Thyroid gland (tissue), 4 donors: ENCODE measurements at regions not wholly inside any gene's neighbourhood (a gene's known extent, or its start where the extent isn't known, plus 50 kb on each side); places are given as distances from the start of the nearest gene placed in this dataset.

Experiments
- DNase-seq, 2 donors: peaks; one replicate each; pipeline ENCODE4 v3.0.0-alpha.2; 2019
- H3K27ac ChIP-seq, 3 donors: fragments of 200-600 bp; sonication (generic); 1 replicate in 2 of 3; 2 replicates in 1 of 3; pipeline ENCODE4 v1.5.1; 2016 to 2019; ENCODE audit warnings: mild to moderate bottlenecking in 1 of 3, moderate library complexity in 1 of 3
- H3K27me3 ChIP-seq: fragments of 200-600 bp; sonication (generic); one replicate; pipeline ENCODE4 v1.5.1; 2019
- H3K36me3 ChIP-seq, 2 donors: fragments of 200-600 bp; sonication (generic); one replicate each; pipeline ENCODE4 v1.5.1; 2016 to 2019
- H3K4me1 ChIP-seq, 2 donors: fragments of 200-600 bp; sonication (generic); one replicate each; pipeline ENCODE4 v1.5.1; 2017 to 2019
- H3K4me3 ChIP-seq, 3 donors: fragments of 200-600 bp; sonication (generic); replicated peaks in 1 of 3; 1 replicate in 2 of 3; 2 replicates in 1 of 3; pipeline ENCODE4 v1.5.1; 2016; ENCODE audit warnings: mild to moderate bottlenecking in 1 of 3
- H3K9me3 ChIP-seq: fragments of 200-600 bp; sonication (generic); one replicate; pipeline ENCODE4 v1.5.1; 2017
- POLR2A ChIP-seq, 2 donors: fragments of 450-650 bp; IDR thresholded peaks; one replicate each; pipeline ENCODE4 v1.6.1; 2017; ENCODE audit warnings: antibody characterized with exemption in 2 of 2, mild to moderate bottlenecking in 2 of 2, moderate library complexity in 1 of 2
- WGBS, 2 donors: methylation state at CpG; one replicate each; pipeline ENCODE4 v1.1.5; 2017; 5-methylcytosine and 5-hydroxymethylcytosine counted together
- intact Hi-C: fragments of 100-400 bp; cut with DNase I; formaldehyde crosslinking; loops from one replicate; pipeline ENCODE4 v1.15.1; 2023
- TF ChIP-seq, protein P1 (sequence below), 6 experiments: fragments of 200-600 bp in 3 of 6; fragments of 450-650 bp in 3 of 6; sonication (generic) in 3 of 6; IDR thresholded peaks; one replicate each; pipeline ENCODE4 v1.5.1; 2016 to 2019; ENCODE audit warnings: antibody characterized with exemption in 6 of 6, mild to moderate bottlenecking in 2 of 6, inconsistent platforms in 1 of 6, moderate library complexity in 1 of 6

DNA sequence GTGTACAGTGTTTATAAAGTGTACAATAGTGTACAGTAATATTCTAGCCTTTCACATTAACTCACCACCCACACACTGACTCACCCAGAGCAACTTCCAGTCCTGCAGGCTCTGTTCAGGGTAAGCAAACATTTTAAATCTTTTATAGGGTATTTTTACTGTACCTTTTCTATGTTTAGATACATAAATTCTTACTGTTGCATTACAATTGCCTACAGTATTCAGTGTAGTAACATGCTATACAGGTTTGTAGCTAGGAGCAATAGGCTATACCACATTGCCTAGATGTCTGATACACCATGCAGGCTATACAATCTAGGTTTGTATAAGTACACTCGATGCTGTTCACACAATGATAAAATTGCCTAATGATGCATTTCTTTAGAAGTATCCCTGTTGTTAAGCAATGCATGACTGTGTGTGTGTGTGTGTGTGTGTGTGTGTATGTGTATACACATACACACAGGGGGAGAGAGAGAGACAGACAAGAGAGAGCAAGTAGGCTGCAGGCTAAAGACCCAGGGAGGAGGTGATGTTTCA is 72.5 kb upstream of the PRR23C start:
- TF ChIP-seq POLR2A (IDR thresholded peaks at IDR 0.05) = no peak
- TF ChIP-seq, protein P1, sequence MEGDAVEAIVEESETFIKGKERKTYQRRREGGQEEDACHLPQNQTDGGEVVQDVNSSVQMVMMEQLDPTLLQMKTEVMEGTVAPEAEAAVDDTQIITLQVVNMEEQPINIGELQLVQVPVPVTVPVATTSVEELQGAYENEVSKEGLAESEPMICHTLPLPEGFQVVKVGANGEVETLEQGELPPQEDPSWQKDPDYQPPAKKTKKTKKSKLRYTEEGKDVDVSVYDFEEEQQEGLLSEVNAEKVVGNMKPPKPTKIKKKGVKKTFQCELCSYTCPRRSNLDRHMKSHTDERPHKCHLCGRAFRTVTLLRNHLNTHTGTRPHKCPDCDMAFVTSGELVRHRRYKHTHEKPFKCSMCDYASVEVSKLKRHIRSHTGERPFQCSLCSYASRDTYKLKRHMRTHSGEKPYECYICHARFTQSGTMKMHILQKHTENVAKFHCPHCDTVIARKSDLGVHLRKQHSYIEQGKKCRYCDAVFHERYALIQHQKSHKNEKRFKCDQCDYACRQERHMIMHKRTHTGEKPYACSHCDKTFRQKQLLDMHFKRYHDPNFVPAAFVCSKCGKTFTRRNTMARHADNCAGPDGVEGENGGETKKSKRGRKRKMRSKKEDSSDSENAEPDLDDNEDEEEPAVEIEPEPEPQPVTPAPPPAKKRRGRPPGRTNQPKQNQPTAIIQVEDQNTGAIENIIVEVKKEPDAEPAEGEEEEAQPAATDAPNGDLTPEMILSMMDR (IDR thresholded peaks at IDR 0.05) = no peak
- H3K27me3 ChIP-seq = no peaks in the 10 kb centered on the region
- no peaks in the 10 kb centered on the region for H3K9me3 ChIP-seq
- H3K4me3 ChIP-seq = no peak overlapping the region
- no peak overlapping the region for H3K27ac ChIP-seq
- no peak for DNase-seq
- no peaks in the 10 kb centered on the region for H3K36me3 ChIP-seq
- intact Hi-C loops = no loop called here
- H3K4me1 ChIP-seq = no peaks in the 10 kb centered on the region
- WGBS, 2 donors = 62 to 67% methylated on average over 1 of the region's 1 CpG

DNA sequence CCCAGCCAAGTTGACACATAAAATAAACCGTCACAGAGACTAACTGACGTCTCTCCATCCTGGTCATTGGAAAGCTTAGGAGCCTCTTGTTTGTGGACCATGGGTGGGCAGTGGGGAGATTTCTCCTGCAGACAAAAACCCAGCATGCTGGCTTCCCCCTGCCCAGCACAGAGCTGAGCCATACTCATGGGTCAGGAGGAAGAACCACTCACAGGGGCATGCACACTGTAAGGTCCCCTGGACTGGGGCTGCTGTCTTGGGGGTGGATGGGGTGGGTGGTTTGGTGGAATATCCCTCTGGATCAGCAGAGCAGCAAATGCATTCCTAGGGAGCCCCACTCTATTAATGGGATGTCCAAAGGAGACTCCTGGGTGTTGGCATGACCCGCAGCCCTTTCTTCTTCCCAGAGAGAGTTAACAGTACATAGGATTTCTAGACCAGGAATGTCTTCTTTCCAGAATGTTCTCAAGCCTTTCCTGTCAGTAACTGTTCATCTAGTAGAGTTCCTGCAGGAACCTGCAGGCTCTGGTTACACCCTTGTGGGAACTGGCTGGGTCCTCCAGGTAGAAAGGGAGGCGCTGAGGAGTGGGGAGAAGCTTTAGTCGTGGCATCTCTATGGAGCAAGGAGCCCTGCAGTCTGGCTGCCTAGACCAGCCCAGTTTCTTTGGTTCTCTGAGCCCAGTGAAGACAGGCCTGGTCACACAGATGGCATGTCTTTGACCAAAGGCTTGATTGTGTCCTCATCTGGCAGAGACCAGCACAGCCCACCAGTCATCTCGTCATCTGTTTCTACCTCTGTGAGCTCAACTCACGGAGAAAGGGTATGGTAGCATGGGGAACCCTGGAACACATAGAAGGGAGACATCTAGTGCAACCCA is 73.4 kb upstream of the PRR23C start:
- Histone ChIP-seq H3K9me3 (no peaks in the 10 kb centered on the region), H3K27me3 (no peaks in the 10 kb centered on the region), H3K4me3 (no peak overlapping the region), H3K4me1 (no peaks in the 10 kb centered on the region), H3K36me3 (no peaks in the 10 kb centered on the region), H3K27ac (no peak overlapping the region)
- intact Hi-C loops = no loop called here
- 93 to 98% methylated on average over 7 of the region's 7 CpGs for WGBS, 2 donors
- DNase-seq = no peak
- TF ChIP-seq, protein P1 (IDR thresholded peaks at IDR 0.05) = no peak

DNA sequence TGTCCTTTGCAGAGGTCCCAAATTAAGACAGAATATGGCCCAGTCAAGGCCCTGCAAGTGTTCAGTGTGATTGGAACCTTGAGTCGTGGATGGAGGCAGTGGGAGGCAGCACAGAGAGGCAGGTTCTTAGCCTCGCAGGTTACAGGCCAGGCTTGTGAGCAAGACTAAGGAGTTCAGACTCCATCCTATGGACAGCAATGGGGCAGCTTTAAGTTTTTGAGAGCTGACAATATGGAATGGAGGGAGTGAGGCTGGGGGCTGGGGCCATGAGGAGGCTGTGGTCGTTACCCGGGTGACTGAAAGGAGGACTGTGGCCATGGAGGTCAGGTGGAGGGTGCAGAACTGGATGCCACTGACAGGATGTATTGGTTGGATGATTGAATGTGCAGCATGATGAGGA is 74.1 kb upstream of the PRR23C start:
- Histone ChIP-seq H3K9me3 (no peaks in the 10 kb centered on the region), H3K4me3 (no peak overlapping the region), H3K27me3 (no peaks in the 10 kb centered on the region), H3K36me3 (no peaks in the 10 kb centered on the region), H3K27ac (no peak overlapping the region), H3K4me1 (no peaks in the 10 kb centered on the region)
- 91 to 92% methylated on average over 4 of the region's 4 CpGs for WGBS, 2 donors
- TF ChIP-seq, protein P1 (IDR thresholded peaks at IDR 0.05) = no peak
- no peak for TF ChIP-seq POLR2A (IDR thresholded peaks at IDR 0.05)
- DNase-seq = no peak
- intact Hi-C loops = no loop called here

GRCh38 chr3:139119331-139120025 is 74.8 kb upstream of the PRR23C start:
- no peaks in the 10 kb centered on the region for H3K36me3 ChIP-seq
- TF ChIP-seq POLR2A (IDR thresholded peaks at IDR 0.05) = no peak
- TF ChIP-seq, protein P1 (IDR thresholded peaks at IDR 0.05) = no peak
- H3K4me1 ChIP-seq = no peaks in the 10 kb centered on the region
- WGBS, 2 donors = 67 to 100% methylated on average over 1 of the region's 1 CpG
- DNase-seq = no peak
- no peaks in the 10 kb centered on the region for H3K9me3 ChIP-seq
- H3K27me3 ChIP-seq = no peaks in the 10 kb centered on the region
- no peak overlapping the region for H3K27ac ChIP-seq
- H3K4me3 ChIP-seq = no peak overlapping the region
- intact Hi-C loops = no loop called here
